Activated CD4-positive, alpha-beta T cell treated with anti-CD3 and anti-CD28 coated beads for 36 hours (primary cell): ENCODE measurements at regions not wholly inside any gene's neighbourhood (a gene's known extent, or its start where the extent isn't known, plus 50 kb on each side); places are given as distances from the start of the nearest gene placed in this dataset.
"Not testable (repeated sequence)": the region's sequence is repeated elsewhere in the genome, so short reads cannot be mapped to it uniquely, and the experiment has no call there.

ENCODE experiments used
- ATAC-seq: fragments of 200-7000 bp; cut with Tn5 transposase; one replicate; pipeline ENCODE4 v1.10.0; 2021; ENCODE audit warnings: mild to moderate bottlenecking, moderate library complexity
- CTCF ChIA-PET: fragments of 350-600 bp; sonication (Branson Sonifier 250); formaldehyde crosslinking; loops from one replicate; lab custom pipeline; 2021; ENCODE audit warnings: antibody characterized with exemption; lab: Charles Lee
- POLR2A ChIA-PET: fragments of 350-600 bp; sonication (Branson Sonifier 250); formaldehyde crosslinking; loops from one replicate; lab custom pipeline; 2021; ENCODE audit warnings: antibody characterized with exemption, inconsistent platforms; lab: Charles Lee
- DNase-seq: peaks from one replicate; pipeline ENCODE4 v3.0.0-alpha.2; 2020
- H3K27ac Mint-ChIP-seq: one replicate; pipeline ENCODE4 v1.8.0; 2021; ENCODE audit warnings: mixed read lengths
- H3K27me3 Mint-ChIP-seq: one replicate; pipeline ENCODE4 v1.8.0; 2021; ENCODE audit warnings: mixed read lengths
- H3K36me3 Mint-ChIP-seq: one replicate; pipeline ENCODE4 v1.8.0; 2021; ENCODE audit warnings: low read depth, mixed read lengths
- H3K4me1 Mint-ChIP-seq: one replicate; pipeline ENCODE4 v1.8.0; 2021; ENCODE audit warnings: mixed read lengths
- H3K4me3 Mint-ChIP-seq: one replicate; pipeline ENCODE4 v1.8.0; 2021; ENCODE audit warnings: mild to moderate bottlenecking, moderate library complexity, mixed read lengths
- H3K9me3 Mint-ChIP-seq: one replicate; pipeline ENCODE4 v1.8.0; 2021; ENCODE audit warnings: low read depth, mixed read lengths
- intact Hi-C, 2 experiments: fragments of 100-400 bp; cut with DNase I in 1 of 2; cut with micrococcal nuclease in 1 of 2; formaldehyde crosslinking; loops; one replicate each; pipeline versions ENCODE4 v1.14.2 to v1.15.1; 2022 to 2024; cut with DNase I, micrococcal nuclease

DNA sequence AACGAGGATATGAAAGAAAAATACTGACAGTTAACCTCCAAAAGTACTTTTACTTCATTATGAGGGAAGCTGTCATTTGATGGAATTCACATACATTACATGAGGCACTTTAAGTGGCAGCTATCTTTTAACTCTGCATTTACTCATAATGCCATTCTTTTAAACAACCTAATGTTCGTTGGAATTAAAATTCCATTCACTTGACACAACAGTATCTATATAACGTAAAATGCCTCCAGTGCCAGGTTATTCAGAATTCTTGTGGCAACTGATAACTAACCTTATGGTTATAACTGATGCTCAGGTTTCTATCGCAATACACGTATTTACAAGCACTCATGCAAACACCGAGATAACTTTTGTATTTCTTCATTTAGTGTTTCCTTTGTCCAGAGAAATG lies 376.9 kb upstream of the GRAMD2B start:
- no peaks in the 10 kb centered on the region for H3K4me1 Mint-ChIP-seq
- H3K4me3 Mint-ChIP-seq: no peak overlapping the region
- ChIA-PET POLR2A (no interaction called here), CTCF (no interaction called here)
- H3K27me3 Mint-ChIP-seq: no peaks in the 10 kb centered on the region
- no peaks in the 10 kb centered on the region for H3K9me3 Mint-ChIP-seq
- H3K36me3 Mint-ChIP-seq: no peaks in the 10 kb centered on the region
- DNase-seq (no peak), ATAC-seq (no peak)
- no peak overlapping the region for H3K27ac Mint-ChIP-seq
- intact Hi-C loops: no loop called here

DNA sequence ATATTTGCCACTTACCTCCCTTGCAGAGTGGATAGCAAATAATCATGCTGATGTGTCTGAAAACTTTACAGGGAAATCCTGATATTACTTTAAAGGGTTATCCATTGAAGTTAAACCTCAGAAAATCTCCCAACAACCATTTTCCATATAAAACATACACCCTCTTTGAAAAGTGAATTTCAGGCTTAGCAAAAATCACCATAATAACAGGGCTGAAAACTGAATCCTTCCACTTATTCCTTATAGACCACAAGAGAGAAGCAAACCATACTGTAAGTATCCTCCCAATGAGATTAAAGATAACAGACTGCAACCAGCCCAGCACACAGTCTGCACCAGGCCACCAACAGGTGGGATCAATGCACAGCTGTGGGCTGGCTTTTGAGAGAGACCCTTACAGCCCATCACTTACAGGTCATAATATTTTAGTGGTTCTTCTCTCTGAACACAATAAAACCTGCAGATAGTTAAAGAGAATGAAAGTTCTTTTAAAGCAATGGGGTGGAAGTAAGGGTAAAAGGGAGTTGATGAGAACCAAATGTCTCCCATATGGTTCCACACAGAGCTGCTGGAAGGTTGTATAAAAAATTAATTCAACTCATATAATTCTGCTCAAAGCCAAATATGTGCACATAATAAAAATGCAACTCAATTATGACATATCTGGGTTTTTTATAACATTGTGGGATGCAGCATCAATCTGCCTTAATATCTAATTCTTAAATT lies 376.2 kb upstream of the GRAMD2B start:
- Mint-ChIP-seq H3K4me1 (no peaks in the 10 kb centered on the region), H3K27me3 (no peaks in the 10 kb centered on the region), H3K4me3 (no peak overlapping the region), H3K27ac (no peak overlapping the region), H3K9me3 (no peaks in the 10 kb centered on the region), H3K36me3 (no peaks in the 10 kb centered on the region)
- ChIA-PET POLR2A (no interaction called here), CTCF (no interaction called here)
- intact Hi-C loops: no loop called here
- ATAC-seq: no peak
- DNase-seq: no peak

GRCh38 chr5:126052120-126052519 lies 371.1 kb upstream of the GRAMD2B start:
- ATAC-seq (no peak), DNase-seq (no peak)
- no peak overlapping the region for H3K27ac Mint-ChIP-seq
- intact Hi-C loops: no loop called here
- H3K27me3 Mint-ChIP-seq: no peaks in the 10 kb centered on the region
- ChIA-PET POLR2A (no interaction called here), CTCF (no interaction called here)
- no peak overlapping the region for H3K4me3 Mint-ChIP-seq
- H3K36me3 Mint-ChIP-seq: no peaks in the 10 kb centered on the region
- no peaks in the 10 kb centered on the region for H3K4me1 Mint-ChIP-seq
- H3K9me3 Mint-ChIP-seq: peaks cover 2% of the 10 kb centered on the region

DNA sequence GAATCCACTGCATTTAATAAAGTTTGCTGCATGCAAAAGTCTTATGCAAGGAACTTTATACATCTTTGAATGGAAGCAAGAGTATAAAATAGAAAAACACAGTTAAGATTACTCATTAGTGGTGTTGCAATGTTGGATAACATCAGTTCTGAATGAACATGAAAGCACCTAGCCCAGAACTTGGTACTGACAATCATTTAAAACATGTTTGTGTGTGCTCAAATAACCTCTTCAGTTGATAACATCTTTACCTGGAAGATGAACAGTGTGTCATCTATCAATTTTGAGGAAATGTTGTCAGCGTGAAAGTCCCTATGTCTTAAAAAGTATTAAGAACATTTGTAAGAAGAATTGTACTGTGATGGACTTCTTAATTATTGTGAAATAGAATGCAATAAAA lies 370.4 kb upstream of the GRAMD2B start:
- ATAC-seq (no peak), DNase-seq (no peak)
- Mint-ChIP-seq H3K36me3 (no peaks in the 10 kb centered on the region), H3K27me3 (no peaks in the 10 kb centered on the region), H3K27ac (no peak overlapping the region), H3K4me1 (no peaks in the 10 kb centered on the region), H3K9me3 (peaks cover 2% of the 10 kb centered on the region), H3K4me3 (no peak overlapping the region)
- intact Hi-C loops: no loop called here
- ChIA-PET CTCF (no interaction called here), POLR2A (no interaction called here)

- Mint-ChIP-seq H3K4me1 (no peaks in the 10 kb centered on the region), H3K4me3 (no peak overlapping the region), H3K27me3 (no peaks in the 10 kb centered on the region), H3K9me3 (peaks cover 2% of the 10 kb centered on the region), H3K36me3 (no peaks in the 10 kb centered on the region), H3K27ac (no peak overlapping the region)
- ATAC-seq (no peak), DNase-seq (no peak)
- intact Hi-C loops: no loop called here
- POLR2A ChIA-PET: no interaction called here
- CTCF ChIA-PET: no interaction called here
These were observed 369.6 kb upstream of the GRAMD2B start for GRCh38 chr5:126053630-126054029.

GRCh38 chr5:126054577-126055347 lies 368.4 kb upstream of the GRAMD2B start:
- DNase-seq (no peak), ATAC-seq (no peak)
- intact Hi-C loops: no loop called here
- H3K27ac Mint-ChIP-seq: no peak overlapping the region
- ChIA-PET POLR2A (no interaction called here), CTCF (interaction anchor here (0.5 kb wide), 1 partner anchor 395 kb away, joined by 3 read pairs; no protein-coding TSS in a partner anchor)
- no peaks in the 10 kb centered on the region for H3K36me3 Mint-ChIP-seq
- no peaks in the 10 kb centered on the region for H3K27me3 Mint-ChIP-seq
- H3K4me1 Mint-ChIP-seq: no peaks in the 10 kb centered on the region
- H3K9me3 Mint-ChIP-seq: peaks cover 5% of the 10 kb centered on the region
- no peak overlapping the region for H3K4me3 Mint-ChIP-seq

- POLR2A ChIA-PET: no interaction called here
- Mint-ChIP-seq H3K9me3 (peaks cover 5% of the 10 kb centered on the region), H3K4me3 (no peak overlapping the region), H3K27me3 (no peaks in the 10 kb centered on the region), H3K4me1 (no peaks in the 10 kb centered on the region), H3K27ac (no peak overlapping the region), H3K36me3 (no peaks in the 10 kb centered on the region)
- CTCF ChIA-PET: no interaction called here
- ATAC-seq (no peak), DNase-seq (no peak)
- intact Hi-C loops: no loop called here
These were observed 367.9 kb upstream of the GRAMD2B start for GRCh38 chr5:126055348-126055729.

GRCh38 chr5:126056352-126056751 lies 366.9 kb upstream of the GRAMD2B start:
- no peaks in the 10 kb centered on the region for H3K4me1 Mint-ChIP-seq
- intact Hi-C loops: no loop called here
- DNase-seq (no peak), ATAC-seq (no peak)
- CTCF ChIA-PET: no interaction called here
- H3K27me3 Mint-ChIP-seq: no peaks in the 10 kb centered on the region
- POLR2A ChIA-PET: no interaction called here
- peaks cover 7% of the 10 kb centered on the region for H3K9me3 Mint-ChIP-seq
- H3K27ac Mint-ChIP-seq: no peak overlapping the region
- no peaks in the 10 kb centered on the region for H3K36me3 Mint-ChIP-seq
- H3K4me3 Mint-ChIP-seq: no peak overlapping the region

- Mint-ChIP-seq H3K27me3 (no peaks in the 10 kb centered on the region), H3K36me3 (no peaks in the 10 kb centered on the region), H3K4me1 (no peaks in the 10 kb centered on the region), H3K4me3 (no peak overlapping the region), H3K9me3 (peaks cover 7% of the 10 kb centered on the region), H3K27ac (no peak overlapping the region)
- POLR2A ChIA-PET: no interaction called here
- intact Hi-C loops: no loop called here
- ATAC-seq: no peak
- CTCF ChIA-PET: no interaction called here
- DNase-seq: no peak
These were observed 366.2 kb upstream of the GRAMD2B start for GRCh38 chr5:126056851-126057622.

DNA sequence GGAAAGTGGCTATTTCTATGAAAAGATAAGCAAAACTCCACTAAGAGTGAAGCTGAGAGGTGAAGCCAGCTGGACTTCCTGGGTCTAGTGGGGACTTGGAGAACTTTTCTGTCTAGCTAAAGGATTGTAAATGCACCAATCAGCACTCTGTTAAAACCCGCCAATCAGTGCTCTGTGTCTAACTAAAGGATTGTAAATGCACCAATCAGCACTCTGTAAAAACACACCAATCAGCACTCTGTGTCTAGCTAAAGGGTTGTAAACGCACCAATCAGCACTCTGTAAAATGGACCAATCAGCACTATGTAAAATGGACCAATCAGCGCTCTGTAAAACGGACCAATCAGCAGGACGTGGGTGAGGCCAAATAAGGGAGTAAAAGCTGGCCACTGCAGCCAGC lies 364.8 kb upstream of the GRAMD2B start:
- DNase-seq, H3K4me3 Mint-ChIP-seq, H3K4me1 Mint-ChIP-seq, H3K9me3 Mint-ChIP-seq, H3K36me3 Mint-ChIP-seq, H3K27ac Mint-ChIP-seq, H3K27me3 Mint-ChIP-seq, intact Hi-C loops, POLR2A ChIA-PET, CTCF ChIA-PET, ATAC-seq: not testable (repeated sequence)

- Mint-ChIP-seq H3K27me3 (no peaks in the 10 kb centered on the region), H3K27ac (no peak overlapping the region), H3K36me3 (no peaks in the 10 kb centered on the region), H3K4me1 (no peaks in the 10 kb centered on the region), H3K4me3 (no peak overlapping the region), H3K9me3 (peaks cover 5% of the 10 kb centered on the region)
- intact Hi-C loops: no loop called here
- no peak for DNase-seq
- ChIA-PET POLR2A (no interaction called here), CTCF (no interaction called here)
- no peak for ATAC-seq
These were observed 360.6 kb upstream of the GRAMD2B start for GRCh38 chr5:126062398-126063221.
